PC-3 (cell line): ENCODE measurements at regions not wholly inside any gene's neighbourhood (a gene's known extent, or its start where the extent isn't known, plus 50 kb on each side); places are given as distances from the start of the nearest gene placed in this dataset.

Experiments used
- EZH2 ChIP-seq: fragments of 300-600 bp; sonication (generic); IDR thresholded peaks from one replicate; pipeline ENCODE4 v1.6.1; 2017; ENCODE audit warnings: antibody characterized with exemption, mild to moderate bottlenecking, low read length; ENCODE audit not compliant: unreplicated experiment
- EZH2phosphoT487 ChIP-seq: fragments of 300-600 bp; sonication (generic); IDR thresholded peaks from 2 replicates; pipeline ENCODE4 v1.6.1; 2018; ENCODE audit warnings: mild to moderate bottlenecking, antibody characterized with exemption, low read length, borderline replicate concordance
- TF ChIP-seq, protein P1 (sequence below): fragments of 300-600 bp; sonication (generic); conservative IDR thresholded peaks from 2 replicates; pipeline ENCODE4 v1.5.1; 2017; ENCODE audit warnings: antibody characterized with exemption, low read depth, mild to moderate bottlenecking, low read length

DNA sequence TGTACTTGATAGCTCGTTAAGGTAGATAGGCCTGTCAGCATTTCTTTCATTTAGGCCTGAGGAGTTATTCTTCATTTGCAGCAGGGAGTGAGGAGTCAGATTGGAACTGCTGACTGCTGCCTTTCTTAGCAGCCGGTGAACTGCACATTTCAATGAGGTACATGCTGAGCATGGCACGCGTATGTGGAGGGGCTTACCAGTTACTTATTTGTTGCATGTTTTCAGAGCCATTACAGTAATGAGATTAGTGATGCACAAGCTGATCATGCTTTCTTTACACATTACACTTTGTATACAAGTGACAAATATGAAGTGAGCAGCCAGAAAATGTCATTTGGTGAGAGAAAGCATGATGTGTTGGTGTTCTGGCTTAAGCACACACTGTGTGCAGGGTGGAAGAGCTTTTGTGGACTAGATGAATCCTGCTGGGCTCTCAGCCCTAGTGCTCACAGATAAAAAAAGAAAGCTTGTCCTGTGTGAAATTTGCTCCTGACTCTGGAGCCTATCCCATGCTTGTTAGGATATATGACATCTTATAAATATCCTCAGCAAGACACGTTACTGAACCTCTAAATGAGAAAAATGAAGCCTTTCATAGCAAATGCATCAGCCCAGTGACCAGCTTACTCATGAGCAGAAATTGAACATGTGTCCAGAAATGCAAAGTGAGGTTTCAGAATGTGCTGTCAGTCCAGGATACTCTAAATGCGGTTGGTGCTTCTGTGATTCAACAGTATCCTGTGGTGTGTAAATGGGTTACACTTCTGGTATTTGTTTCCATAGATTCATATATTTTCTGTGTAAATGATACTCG is 574.7 kb upstream of the ADGRL2 start:
- TF ChIP-seq, protein P1, sequence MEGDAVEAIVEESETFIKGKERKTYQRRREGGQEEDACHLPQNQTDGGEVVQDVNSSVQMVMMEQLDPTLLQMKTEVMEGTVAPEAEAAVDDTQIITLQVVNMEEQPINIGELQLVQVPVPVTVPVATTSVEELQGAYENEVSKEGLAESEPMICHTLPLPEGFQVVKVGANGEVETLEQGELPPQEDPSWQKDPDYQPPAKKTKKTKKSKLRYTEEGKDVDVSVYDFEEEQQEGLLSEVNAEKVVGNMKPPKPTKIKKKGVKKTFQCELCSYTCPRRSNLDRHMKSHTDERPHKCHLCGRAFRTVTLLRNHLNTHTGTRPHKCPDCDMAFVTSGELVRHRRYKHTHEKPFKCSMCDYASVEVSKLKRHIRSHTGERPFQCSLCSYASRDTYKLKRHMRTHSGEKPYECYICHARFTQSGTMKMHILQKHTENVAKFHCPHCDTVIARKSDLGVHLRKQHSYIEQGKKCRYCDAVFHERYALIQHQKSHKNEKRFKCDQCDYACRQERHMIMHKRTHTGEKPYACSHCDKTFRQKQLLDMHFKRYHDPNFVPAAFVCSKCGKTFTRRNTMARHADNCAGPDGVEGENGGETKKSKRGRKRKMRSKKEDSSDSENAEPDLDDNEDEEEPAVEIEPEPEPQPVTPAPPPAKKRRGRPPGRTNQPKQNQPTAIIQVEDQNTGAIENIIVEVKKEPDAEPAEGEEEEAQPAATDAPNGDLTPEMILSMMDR: no peak
- TF ChIP-seq EZH2phosphoT487 (no peak), EZH2 (no peak)
